ENCODE measurements at regions not wholly inside any gene's neighbourhood (a gene's known extent, or its start where the extent isn't known, plus 50 kb on each side); places are given as distances from the start of the nearest gene placed in this dataset.
"Not testable (repeated sequence)": the region's sequence is repeated elsewhere in the genome, so short reads cannot be mapped to it uniquely, and the experiment has no call there.

DNA sequence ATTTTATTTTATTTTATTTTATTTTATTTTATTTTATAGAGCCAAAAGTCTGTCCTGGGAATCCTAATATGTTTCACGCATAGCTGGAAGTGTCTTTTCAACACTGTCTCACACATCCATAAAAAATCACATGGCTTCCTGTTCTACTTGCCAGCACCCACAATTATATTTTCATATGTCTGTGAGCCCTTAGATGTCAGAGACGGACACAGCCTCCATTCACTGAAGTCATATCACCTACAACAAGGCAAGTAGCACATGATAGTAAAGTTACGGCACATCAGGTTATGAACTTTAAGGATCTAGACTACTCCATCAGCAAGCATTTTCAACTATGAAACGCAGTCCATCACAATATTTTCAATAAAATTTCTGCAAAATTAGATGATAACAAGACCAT lies 168.4 kb downstream of the ZIC4 start:
- Histone ChIP-seq H3K4me2 (ENCODE audit: low read length, poor library complexity, severe bottlenecking) (no peak overlapping the region), H3K4me1 (ENCODE audit: control insufficient read depth, insufficient read depth, low read depth, low read length) (no peaks in the 10 kb centered on the region), H2BK12ac (ENCODE audit: low read length in 2 of 2) (no peak overlapping the region), H3K36me3 (ENCODE audit: control insufficient read depth in 1 of 2, insufficient read depth in 2 of 2, low read depth in 1 of 2, low read length in 2 of 2) (no peaks in the 10 kb centered on the region), H2BK120ac (ENCODE audit: low read depth, low read length) (no peak overlapping the region), H3K18ac (ENCODE audit: low read depth in 1 of 2, low read length in 2 of 2) (no peak overlapping the region), H3K23ac (ENCODE audit: low read length in 2 of 2) (no peak overlapping the region), H4K8ac (ENCODE audit: low read length) (no peak overlapping the region), H4K91ac (ENCODE audit: low read length) (no peak overlapping the region), H3K14ac (ENCODE audit: low read length in 2 of 2) (no peak overlapping the region), H2AK5ac (ENCODE audit: low read length, severe bottlenecking) (no peak overlapping the region), H3K9ac (ENCODE audit: low read length) (no peak overlapping the region), H3K9me3 (ENCODE audit: control insufficient read depth, low read length) (no peaks in the 10 kb centered on the region), H2BK15ac (ENCODE audit: low read depth, poor library complexity, severe bottlenecking) (no peak overlapping the region), H2AFZ (ENCODE audit: low read depth, low read length) (no peak overlapping the region), H3K27me3 (ENCODE audit: control insufficient read depth in 1 of 2, insufficient read depth in 1 of 2, low read length in 2 of 2) (no peaks in the 10 kb centered on the region), H3K4ac (ENCODE audit: low read depth in 1 of 2, low read length in 2 of 2) (no peak overlapping the region), H3K79me1 (replicated peaks; ENCODE audit: low read length, poor library complexity, severe bottlenecking) (no peaks in the 10 kb centered on the region), H3K4me3 (ENCODE audit: insufficient read depth in 1 of 2, low read depth in 1 of 2, low read length in 2 of 2) (no peak overlapping the region), H2BK5ac (ENCODE audit: low read depth, low read length, poor library complexity, severe bottlenecking) (no peak overlapping the region), H3K27ac (ENCODE audit: low read length, poor library complexity, severe bottlenecking) (no peak overlapping the region)
- no peak for DNase-seq
- 82% methylated on average over 3 of the region's 4 CpGs for WGBS

DNA sequence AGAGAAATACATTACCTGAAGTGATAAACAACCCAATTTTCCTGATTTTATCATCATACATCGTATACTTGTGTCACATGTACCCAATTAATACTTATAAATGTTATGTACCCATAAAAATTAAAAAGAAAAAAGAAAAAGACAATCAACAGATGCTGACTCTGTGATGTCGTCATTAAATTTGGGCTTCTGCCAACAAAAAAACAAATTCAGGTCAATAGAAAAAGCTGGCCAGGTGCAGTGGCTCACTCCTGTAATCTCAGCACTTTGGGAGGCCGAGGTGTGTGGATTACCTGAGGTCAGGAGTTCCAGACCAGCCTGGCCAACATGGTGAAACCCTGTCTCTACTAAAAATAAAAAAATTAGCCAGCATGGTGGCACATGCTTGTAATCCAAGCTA lies 174.4 kb downstream of the ZIC4 start:
- H3K36me3 ChIP-seq (ENCODE audit: control insufficient read depth in 1 of 2, insufficient read depth in 2 of 2, low read depth in 1 of 2, low read length in 2 of 2); H2BK12ac ChIP-seq (ENCODE audit: low read length in 2 of 2); H3K4me3 ChIP-seq (ENCODE audit: insufficient read depth in 1 of 2, low read depth in 1 of 2, low read length in 2 of 2); H3K9me3 ChIP-seq (ENCODE audit: control insufficient read depth, low read length); H2BK120ac ChIP-seq (ENCODE audit: low read depth, low read length); H4K91ac ChIP-seq (ENCODE audit: low read length); H3K79me1 ChIP-seq (replicated peaks; ENCODE audit: low read length, poor library complexity, severe bottlenecking); H3K4me2 ChIP-seq (ENCODE audit: low read length, poor library complexity, severe bottlenecking); H3K27ac ChIP-seq (ENCODE audit: low read length, poor library complexity, severe bottlenecking); H3K4ac ChIP-seq (ENCODE audit: low read depth in 1 of 2, low read length in 2 of 2); H2AK5ac ChIP-seq (ENCODE audit: low read length, severe bottlenecking); H2BK5ac ChIP-seq (ENCODE audit: low read depth, low read length, poor library complexity, severe bottlenecking); H2BK15ac ChIP-seq (ENCODE audit: low read depth, poor library complexity, severe bottlenecking); H3K14ac ChIP-seq (ENCODE audit: low read length in 2 of 2); H3K9ac ChIP-seq (ENCODE audit: low read length); H3K18ac ChIP-seq (ENCODE audit: low read depth in 1 of 2, low read length in 2 of 2); H2AFZ ChIP-seq (ENCODE audit: low read depth, low read length); H4K8ac ChIP-seq (ENCODE audit: low read length); H3K23ac ChIP-seq (ENCODE audit: low read length in 2 of 2); H3K27me3 ChIP-seq (ENCODE audit: control insufficient read depth in 1 of 2, insufficient read depth in 1 of 2, low read length in 2 of 2); H3K4me1 ChIP-seq (ENCODE audit: control insufficient read depth, insufficient read depth, low read depth, low read length); DNase-seq: not testable (repeated sequence)
- 89% methylated on average over 2 of the region's 3 CpGs for WGBS

DNA sequence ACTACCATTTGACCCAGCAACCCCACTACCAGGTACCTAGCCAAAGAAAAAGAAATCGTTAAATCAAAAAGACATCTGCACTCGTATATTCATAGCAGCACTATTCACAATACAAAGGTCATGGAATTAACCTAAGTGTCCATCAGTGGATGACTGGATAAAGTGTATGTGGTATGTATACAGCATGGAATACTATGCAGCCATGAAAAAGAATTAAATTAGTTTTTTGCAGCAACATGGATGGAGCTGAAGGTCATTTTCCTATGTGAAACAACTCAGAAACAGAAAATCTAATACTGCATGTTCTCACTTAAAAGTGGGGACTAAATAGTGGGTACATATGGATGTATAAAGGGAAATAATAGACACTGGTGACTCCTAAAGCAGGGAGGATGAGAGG lies 175.2 kb downstream of the ZIC4 start:
- H3K23ac ChIP-seq (ENCODE audit: low read length in 2 of 2): no peak overlapping the region
- H2AK5ac ChIP-seq (ENCODE audit: low read length, severe bottlenecking): no peak overlapping the region
- H2BK5ac ChIP-seq (ENCODE audit: low read depth, low read length, poor library complexity, severe bottlenecking): no peak overlapping the region
- no peak for DNase-seq
- no peak overlapping the region for H3K4ac ChIP-seq (ENCODE audit: low read depth in 1 of 2, low read length in 2 of 2)
- no peak overlapping the region for H4K8ac ChIP-seq (ENCODE audit: low read length)
- no peak overlapping the region for H3K4me3 ChIP-seq (ENCODE audit: insufficient read depth in 1 of 2, low read depth in 1 of 2, low read length in 2 of 2)
- no peak overlapping the region for H3K27ac ChIP-seq (ENCODE audit: low read length, poor library complexity, severe bottlenecking)
- H2BK15ac ChIP-seq (ENCODE audit: low read depth, poor library complexity, severe bottlenecking): no peak overlapping the region
- H3K4me2 ChIP-seq (ENCODE audit: low read length, poor library complexity, severe bottlenecking): no peak overlapping the region
- WGBS: 100% methylated on average over 1 of the region's 2 CpGs
- H3K36me3 ChIP-seq (ENCODE audit: control insufficient read depth in 1 of 2, insufficient read depth in 2 of 2, low read depth in 1 of 2, low read length in 2 of 2): no peaks in the 10 kb centered on the region
- H3K4me1 ChIP-seq (ENCODE audit: control insufficient read depth, insufficient read depth, low read depth, low read length): no peaks in the 10 kb centered on the region
- no peak overlapping the region for H3K18ac ChIP-seq (ENCODE audit: low read depth in 1 of 2, low read length in 2 of 2)
- no peak overlapping the region for H2BK12ac ChIP-seq (ENCODE audit: low read length in 2 of 2)
- H2BK120ac ChIP-seq (ENCODE audit: low read depth, low read length): no peak overlapping the region
- no peak overlapping the region for H2AFZ ChIP-seq (ENCODE audit: low read depth, low read length)
- no peaks in the 10 kb centered on the region for H3K27me3 ChIP-seq (ENCODE audit: control insufficient read depth in 1 of 2, insufficient read depth in 1 of 2, low read length in 2 of 2)
- no peak overlapping the region for H3K9ac ChIP-seq (ENCODE audit: low read length)
- no peaks in the 10 kb centered on the region for H3K79me1 ChIP-seq (replicated peaks; ENCODE audit: low read length, poor library complexity, severe bottlenecking)
- no peak overlapping the region for H4K91ac ChIP-seq (ENCODE audit: low read length)
- peaks cover 4% of the 10 kb centered on the region for H3K9me3 ChIP-seq (ENCODE audit: control insufficient read depth, low read length)
- H3K14ac ChIP-seq (ENCODE audit: low read length in 2 of 2): no peak overlapping the region

DNA sequence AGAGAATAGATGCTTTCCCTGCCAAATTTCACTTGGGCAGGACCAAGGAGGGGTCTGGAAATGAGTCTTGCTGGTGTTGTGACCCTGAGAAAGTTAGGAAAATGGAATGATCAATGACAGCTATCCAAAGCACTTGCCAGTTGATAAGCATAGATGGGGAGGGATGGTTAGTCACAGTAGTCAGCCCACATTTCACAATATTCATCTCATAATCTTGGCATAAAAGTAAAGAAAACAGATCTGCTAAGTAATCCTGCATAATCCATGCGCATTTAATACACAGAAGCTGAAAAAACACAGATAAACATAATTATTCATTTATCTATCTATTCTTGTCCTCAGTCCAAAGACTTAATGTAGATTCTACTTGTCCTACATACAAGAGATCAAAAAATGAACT lies 184.1 kb downstream of the ZIC4 start:
- no peak overlapping the region for H2AK5ac ChIP-seq (ENCODE audit: low read length, severe bottlenecking)
- no peak for DNase-seq
- H3K4ac ChIP-seq (ENCODE audit: low read depth in 1 of 2, low read length in 2 of 2): no peak overlapping the region
- no peaks in the 10 kb centered on the region for H3K36me3 ChIP-seq (ENCODE audit: control insufficient read depth in 1 of 2, insufficient read depth in 2 of 2, low read depth in 1 of 2, low read length in 2 of 2)
- no peak overlapping the region for H2BK12ac ChIP-seq (ENCODE audit: low read length in 2 of 2)
- H4K91ac ChIP-seq (ENCODE audit: low read length): no peak overlapping the region
- H3K27ac ChIP-seq (ENCODE audit: low read length, poor library complexity, severe bottlenecking): no peak overlapping the region
- no peak overlapping the region for H4K8ac ChIP-seq (ENCODE audit: low read length)
- H3K9ac ChIP-seq (ENCODE audit: low read length): no peak overlapping the region
- no peak overlapping the region for H2BK15ac ChIP-seq (ENCODE audit: low read depth, poor library complexity, severe bottlenecking)
- no peaks in the 10 kb centered on the region for H3K4me1 ChIP-seq (ENCODE audit: control insufficient read depth, insufficient read depth, low read depth, low read length)
- H3K27me3 ChIP-seq (ENCODE audit: control insufficient read depth in 1 of 2, insufficient read depth in 1 of 2, low read length in 2 of 2): no peaks in the 10 kb centered on the region
- H2BK120ac ChIP-seq (ENCODE audit: low read depth, low read length): no peak overlapping the region
- H3K9me3 ChIP-seq (ENCODE audit: control insufficient read depth, low read length): no peaks in the 10 kb centered on the region
- no peak overlapping the region for H3K4me3 ChIP-seq (ENCODE audit: insufficient read depth in 1 of 2, low read depth in 1 of 2, low read length in 2 of 2)
- no peak overlapping the region for H3K4me2 ChIP-seq (ENCODE audit: low read length, poor library complexity, severe bottlenecking)
- no peaks in the 10 kb centered on the region for H3K79me1 ChIP-seq (replicated peaks; ENCODE audit: low read length, poor library complexity, severe bottlenecking)
- no peak overlapping the region for H2AFZ ChIP-seq (ENCODE audit: low read depth, low read length)
- WGBS: 92% methylated on average over 1 of the region's 1 CpG
- no peak overlapping the region for H3K14ac ChIP-seq (ENCODE audit: low read length in 2 of 2)
- H3K23ac ChIP-seq (ENCODE audit: low read length in 2 of 2): no peak overlapping the region
- no peak overlapping the region for H3K18ac ChIP-seq (ENCODE audit: low read depth in 1 of 2, low read length in 2 of 2)
- H2BK5ac ChIP-seq (ENCODE audit: low read depth, low read length, poor library complexity, severe bottlenecking): no peak overlapping the region
